WERI-Rb-1 (cell line): ENCODE measurements at regions not wholly inside any gene's neighbourhood (a gene's known extent, or its start where the extent isn't known, plus 50 kb on each side); places are given as distances from the start of the nearest gene placed in this dataset.
A peak's percentile ranks its signal among the peaks of the same experiment; 100 is the strongest.

Experiments
- DNase-seq: peaks from one replicate; pipeline ENCODE4 v3.0.0-alpha.2; 2020
- H3K27ac ChIP-seq: fragments of 250-450 bp; sonication (Bioruptor Pico); 2 replicates; pipeline ENCODE4 v1.5.1; 2020; ENCODE audit warnings: mild to moderate bottlenecking, moderate library complexity
- H3K27me3 ChIP-seq: fragments of 250-450 bp; sonication (Bioruptor Pico); 2 replicates; pipeline ENCODE4 v1.5.1; 2021; ENCODE audit warnings: mild to moderate bottlenecking, low read depth, moderate library complexity; ENCODE audit not compliant: insufficient read depth, severe bottlenecking
- H3K36me3 ChIP-seq: fragments of 250-450 bp; sonication (Bioruptor Pico); 2 replicates; pipeline ENCODE4 v1.5.1; 2020; ENCODE audit warnings: mild to moderate bottlenecking, moderate library complexity
- H3K4me3 ChIP-seq: 2 replicates; pipeline ENCODE4 v1.5.1; 2011; ENCODE audit warnings: low read depth, mild to moderate bottlenecking, control low read depth, low read length
- H3K9me3 ChIP-seq: fragments of 250-450 bp; sonication (Bioruptor Pico); 2 replicates; pipeline ENCODE4 v1.5.1; 2021; ENCODE audit warnings: mild to moderate bottlenecking, moderate library complexity; ENCODE audit not compliant: severe bottlenecking
- TF ChIP-seq, protein P1 (sequence below): IDR thresholded peaks from 2 replicates; pipeline ENCODE4 v1.5.1; 2011; ENCODE audit warnings: low read depth, mild to moderate bottlenecking, control low read depth, inconsistent platforms, low read length

DNA sequence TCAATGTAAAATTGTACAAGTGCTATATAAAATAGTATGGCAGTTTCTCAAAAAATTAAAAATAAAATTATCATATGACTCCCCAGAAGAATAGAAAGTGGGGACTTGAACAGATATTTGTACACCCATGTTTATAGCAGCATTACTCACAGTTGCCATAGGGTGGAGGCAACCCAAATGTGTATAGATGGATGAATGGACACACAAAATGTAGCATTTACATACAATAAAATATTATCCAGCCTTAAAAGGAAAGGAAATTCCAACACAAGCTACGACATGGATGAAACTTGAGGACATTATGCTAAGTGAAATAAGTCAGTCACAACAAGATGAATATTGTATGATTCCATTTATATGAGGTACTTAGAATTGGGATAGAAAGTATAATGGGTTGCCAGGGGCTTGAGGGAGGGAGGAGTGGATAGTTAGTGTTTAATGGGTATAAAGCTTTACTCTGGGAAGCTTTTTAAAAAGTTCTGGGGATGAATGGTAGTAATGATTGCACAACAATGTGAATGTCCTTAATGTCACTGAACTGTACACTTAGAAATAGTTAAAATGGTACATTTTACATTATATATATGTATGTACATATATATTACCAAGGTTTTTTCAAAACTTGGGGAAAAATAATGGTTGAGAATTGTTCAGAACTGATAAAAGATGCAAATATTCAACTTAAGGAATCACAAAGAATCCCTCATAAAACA lies 53.0 kb upstream of the ADORA3 start:
- H3K27ac ChIP-seq = no peak overlapping the region
- DNase-seq = no peak
- H3K4me3 ChIP-seq = no peak overlapping the region
- TF ChIP-seq, protein P1, sequence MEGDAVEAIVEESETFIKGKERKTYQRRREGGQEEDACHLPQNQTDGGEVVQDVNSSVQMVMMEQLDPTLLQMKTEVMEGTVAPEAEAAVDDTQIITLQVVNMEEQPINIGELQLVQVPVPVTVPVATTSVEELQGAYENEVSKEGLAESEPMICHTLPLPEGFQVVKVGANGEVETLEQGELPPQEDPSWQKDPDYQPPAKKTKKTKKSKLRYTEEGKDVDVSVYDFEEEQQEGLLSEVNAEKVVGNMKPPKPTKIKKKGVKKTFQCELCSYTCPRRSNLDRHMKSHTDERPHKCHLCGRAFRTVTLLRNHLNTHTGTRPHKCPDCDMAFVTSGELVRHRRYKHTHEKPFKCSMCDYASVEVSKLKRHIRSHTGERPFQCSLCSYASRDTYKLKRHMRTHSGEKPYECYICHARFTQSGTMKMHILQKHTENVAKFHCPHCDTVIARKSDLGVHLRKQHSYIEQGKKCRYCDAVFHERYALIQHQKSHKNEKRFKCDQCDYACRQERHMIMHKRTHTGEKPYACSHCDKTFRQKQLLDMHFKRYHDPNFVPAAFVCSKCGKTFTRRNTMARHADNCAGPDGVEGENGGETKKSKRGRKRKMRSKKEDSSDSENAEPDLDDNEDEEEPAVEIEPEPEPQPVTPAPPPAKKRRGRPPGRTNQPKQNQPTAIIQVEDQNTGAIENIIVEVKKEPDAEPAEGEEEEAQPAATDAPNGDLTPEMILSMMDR = no peak
- no peaks in the 10 kb centered on the region for H3K36me3 ChIP-seq
- no peaks in the 10 kb centered on the region for H3K9me3 ChIP-seq
- no peaks in the 10 kb centered on the region for H3K27me3 ChIP-seq

DNA sequence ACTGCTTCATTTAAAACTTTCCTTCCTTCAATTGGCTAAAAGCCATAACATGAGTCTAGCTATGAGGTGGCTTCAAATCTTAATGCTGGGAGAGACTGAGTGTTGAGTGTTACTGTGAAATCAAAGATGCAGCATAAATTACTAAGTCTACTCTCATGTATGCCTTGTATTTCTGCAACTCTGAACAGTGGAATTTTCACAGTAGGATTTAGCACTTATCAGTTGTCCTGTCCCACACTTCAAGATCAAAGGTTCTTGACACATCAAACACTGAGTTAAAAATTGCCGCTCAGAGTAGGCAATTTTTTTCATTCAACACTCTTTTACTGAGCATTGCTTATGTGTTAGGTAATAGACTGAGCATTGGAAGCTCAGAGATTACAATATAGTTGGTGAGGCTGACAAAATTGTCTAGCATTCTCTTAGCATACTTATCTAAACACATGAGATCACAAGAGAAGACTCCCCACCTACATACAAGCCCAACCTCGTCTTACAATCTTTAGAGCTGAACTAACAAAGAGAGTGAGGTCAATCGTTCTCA lies 56.4 kb upstream of the ADORA3 start:
- Histone ChIP-seq H3K36me3 (no peaks in the 10 kb centered on the region), H3K9me3 (no peaks in the 10 kb centered on the region), H3K27ac (no peak overlapping the region), H3K27me3 (no peaks in the 10 kb centered on the region), H3K4me3 (no peak overlapping the region)
- DNase-seq = no peak
- TF ChIP-seq, protein P1 = no peak

DNA sequence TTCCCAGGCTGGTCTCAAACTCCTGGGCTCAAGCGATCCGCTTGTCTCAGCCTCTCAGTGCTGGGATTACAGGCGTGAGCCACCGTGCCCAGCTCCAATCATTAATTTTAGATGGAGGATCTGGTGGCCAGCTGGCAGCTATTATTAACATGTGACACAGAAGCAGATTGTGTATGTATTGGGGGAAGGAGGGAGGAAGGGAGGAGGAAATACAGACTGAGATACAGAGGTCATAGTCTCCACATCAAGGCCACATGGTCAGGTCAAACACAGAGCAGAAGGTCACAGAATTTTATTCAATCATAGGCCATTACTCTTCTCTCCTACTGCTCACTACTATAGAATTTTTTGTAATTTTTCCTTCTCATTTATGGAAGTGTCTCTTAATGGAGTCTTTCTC lies 57.9 kb upstream of the ADORA3 start:
- TF ChIP-seq, protein P1 = no peak
- Histone ChIP-seq H3K4me3 (no peak overlapping the region), H3K27me3 (no peaks in the 10 kb centered on the region), H3K36me3 (no peaks in the 10 kb centered on the region), H3K27ac (no peak overlapping the region), H3K9me3 (no peaks in the 10 kb centered on the region)
- peak; percentile 9 for DNase-seq

DNA sequence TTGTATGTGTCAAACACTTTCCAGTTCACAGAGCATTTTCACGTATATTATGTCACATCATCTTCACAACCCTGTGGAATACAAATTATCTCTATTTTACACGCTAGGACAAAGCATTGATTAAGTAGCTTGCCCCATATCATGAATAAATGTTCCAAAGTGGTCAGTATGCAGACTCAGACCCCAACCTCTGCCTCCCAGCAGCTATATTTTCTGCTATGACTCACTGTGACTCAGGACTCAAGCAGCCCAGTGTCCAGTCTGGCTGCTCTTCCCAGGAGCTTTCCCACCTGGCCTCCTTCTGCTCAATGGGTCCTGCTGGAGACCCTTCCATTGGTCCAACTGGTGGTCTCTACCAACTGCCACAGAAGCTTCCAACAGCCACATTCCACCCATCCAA lies 56.0 kb upstream of the RAP1A start:
- TF ChIP-seq, protein P1 = no peak
- Histone ChIP-seq H3K27me3 (no peaks in the 10 kb centered on the region), H3K9me3 (no peaks in the 10 kb centered on the region), H3K4me3 (no peak overlapping the region), H3K36me3 (no peaks in the 10 kb centered on the region), H3K27ac (no peak overlapping the region)
- no peak for DNase-seq

DNA sequence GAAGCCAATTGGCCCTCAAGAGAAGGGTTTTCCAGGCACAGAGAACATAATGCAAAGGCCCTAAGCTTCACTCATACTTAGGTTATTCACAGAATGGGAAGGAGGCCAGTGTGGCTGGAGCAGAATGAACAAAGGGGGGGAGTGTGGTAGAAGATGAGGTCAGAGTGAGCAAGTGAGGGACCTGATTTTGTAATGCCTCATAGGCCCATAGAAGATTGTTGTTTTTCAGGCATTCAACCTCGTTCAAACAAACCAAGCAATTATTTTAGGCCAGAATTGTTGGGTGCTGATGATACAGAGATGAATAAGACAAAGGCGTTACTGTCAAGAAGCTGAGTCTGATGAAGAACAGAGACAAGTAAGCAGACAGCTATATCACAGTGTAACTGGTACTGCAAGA lies 54.5 kb upstream of the RAP1A start:
- TF ChIP-seq, protein P1 = no peak
- DNase-seq = no peak

DNA sequence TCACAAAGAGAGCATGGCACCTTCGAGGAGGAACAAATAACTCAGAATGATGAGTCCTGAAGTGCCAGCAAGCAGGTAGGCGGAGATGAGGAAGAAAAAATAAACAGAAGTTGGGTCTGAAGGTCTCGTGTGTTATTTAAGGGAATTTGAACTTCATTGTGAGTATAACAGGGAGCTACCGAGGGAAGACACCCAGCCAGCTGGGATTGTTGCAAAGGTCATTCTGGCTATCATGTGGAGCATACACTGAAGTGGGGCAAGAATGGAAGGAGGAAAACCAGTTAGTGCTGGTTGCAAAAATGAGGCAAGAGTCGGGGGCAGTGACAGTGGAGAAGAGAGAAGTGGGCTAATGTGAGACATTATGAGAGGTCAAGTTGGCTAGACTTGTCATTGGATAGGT lies 53.6 kb upstream of the RAP1A start:
- Histone ChIP-seq H3K27me3 (no peaks in the 10 kb centered on the region), H3K36me3 (no peaks in the 10 kb centered on the region), H3K4me3 (no peak overlapping the region), H3K27ac (no peak overlapping the region), H3K9me3 (no peaks in the 10 kb centered on the region)
- TF ChIP-seq, protein P1 = no peak
- DNase-seq = no peak

More for the DNA sequence above, 54.5 kb upstream of the RAP1A start:
- Histone ChIP-seq H3K9me3 (no peaks in the 10 kb centered on the region), H3K27ac (no peak overlapping the region), H3K36me3 (no peaks in the 10 kb centered on the region), H3K4me3 (no peak overlapping the region), H3K27me3 (no peaks in the 10 kb centered on the region)
